ENCODE measurements at regions not wholly inside any gene's neighbourhood (a gene's known extent, or its start where the extent isn't known, plus 50 kb on each side); places are given as distances from the start of the nearest gene placed in this dataset.

- in situ Hi-C loops (cut with MboI; ENCODE audit: low sequenced_read_pairs) (no loop called here), intact Hi-C loops (cut with micrococcal nuclease) (no loop called here), dilution Hi-C loops (cut with HindIII; ENCODE audit: low sequenced_read_pairs, unreplicated experiment) (no loop called here)
- no peak overlapping the region for H3K56ac ChIP-seq (ENCODE audit: extremely low read depth, insufficient read depth, low read length)
- H3K23ac ChIP-seq (ENCODE audit: low read depth, low read length): no peak overlapping the region
- no peaks in the 10 kb centered on the region; the same call in 1 of the 2 replicates for H3K9me3 ChIP-seq (ENCODE audit: control insufficient read depth, insufficient read depth, low read length)
- H3K79me1 ChIP-seq (ENCODE audit: low read depth in 1 of 2, low read length in 2 of 2): no peaks in the 10 kb centered on the region
- no TSS peak for BruUV-seq (replicated peaks)
- no peak overlapping the region for H3K4ac ChIP-seq (ENCODE audit: low read depth, low read length)
- peak overlapping the region; percentile 44; the same call in 1 of the 2 replicates for H3K4me2 ChIP-seq (ENCODE audit: low read depth, low read length)
- no peak overlapping the region for H2BK15ac ChIP-seq (ENCODE audit: low read depth, low read length)
- no peak overlapping the region for H2BK120ac ChIP-seq (ENCODE audit: low read depth, low read length)
- H3K9ac ChIP-seq (ENCODE audit: low read depth, low read length): no peak overlapping the region
- no peak overlapping the region for H2AK9ac ChIP-seq (replicated peaks; ENCODE audit: low read depth, low read length, poor library complexity)
- POLR2A ChIA-PET (ENCODE audit: unreplicated experiment): no interaction called here
- H3K27ac ChIP-seq (ENCODE audit: insufficient read depth, low read length): no peak overlapping the region
- H3K27me3 ChIP-seq (ENCODE audit: control insufficient read depth, insufficient read depth, low read length): no peaks in the 10 kb centered on the region
- CTCF ChIA-PET: no interaction called here
- DNase-seq (peak; percentile 90), ATAC-seq (ENCODE audit: low read depth) (peak; percentile 49)
- no peak overlapping the region for H3K18ac ChIP-seq (ENCODE audit: low read depth, low read length)
- no peak overlapping the region for H4K5ac ChIP-seq (ENCODE audit: low read depth, low read length)
- TF ChIP-seq POLR2A (IDR thresholded peaks at IDR 0.05; ENCODE audit: low read depth, low read length) (no peak), USF2 (IDR thresholded peaks at IDR 0.05; ENCODE audit: low read depth, low read length) (no peak), ELK1 (IDR thresholded peaks at IDR 0.05; ENCODE audit: borderline replicate concordance, low read depth, low read length) (no peak), NFE2L2 (IDR thresholded peaks at IDR 0.05; ENCODE audit: low read depth, low read length) (no peak), CHD1 (IDR thresholded peaks at IDR 0.05; ENCODE audit: low read depth, low read length) (no peak), RCOR1 (IDR thresholded peaks at IDR 0.05; ENCODE audit: insufficient replicate concordance, low read length) (no peak), MXI1 (IDR thresholded peaks at IDR 0.05; ENCODE audit: borderline replicate concordance, low read depth, low read length) (no peak), RFX5 (IDR thresholded peaks at IDR 0.05; ENCODE audit: low read depth, low read length) (peak; percentile 56; the same call in 1 of the 2 replicates), MAZ (IDR thresholded peaks at IDR 0.05; ENCODE audit: borderline replicate concordance, low read depth, low read length) (no peak), RAD21 (IDR thresholded peaks at IDR 0.05; ENCODE audit: low read length) (0 out of 2 replicates have a peak, but pooled peaks have one; percentile 9), MAFK (IDR thresholded peaks at IDR 0.05; ENCODE audit: low read depth, low read length) (no peak), CTCF (conservative IDR thresholded peaks at IDR 0.05; ENCODE audit: low read depth, low read length) (no peak), BHLHE40 (IDR thresholded peaks at IDR 0.05; ENCODE audit: low read depth, low read length) (no peak), FOS (IDR thresholded peaks at IDR 0.05; ENCODE audit: low read depth, low read length) (peak; percentile 60), SMC3 (IDR thresholded peaks at IDR 0.05; ENCODE audit: low read depth, low read length) (no peak), CEBPB (IDR thresholded peaks at IDR 0.05; ENCODE audit: low read depth, low read length) (peak; percentile 91)
- H3K4me1 ChIP-seq (ENCODE audit: control insufficient read depth, insufficient read depth, low read length): peaks cover 10% of the 10 kb centered on the region
- no peaks in the 10 kb centered on the region for H3K36me3 ChIP-seq (ENCODE audit: control insufficient read depth, insufficient read depth, low read length)
- H2AFZ ChIP-seq (replicated peaks; ENCODE audit: low read length, poor library complexity): no peak overlapping the region
- peaks cover 6% of the 10 kb centered on the region for H3K9me1 ChIP-seq (ENCODE audit: insufficient read depth, low read length)
- H4K20me1 ChIP-seq (ENCODE audit: insufficient read depth, low read length): no peaks in the 10 kb centered on the region
- no CpG with 5 or more reads among the region's 3 CpGs for WGBS, 2 experiments (ENCODE audit: extremely low coverage in 2 of 2, insufficient read length in 1 of 2)
- H4K8ac ChIP-seq (ENCODE audit: low read depth in 2 of 2, low read length in 2 of 2): no peak overlapping the region
- H2BK5ac ChIP-seq (ENCODE audit: low read depth, low read length, poor library complexity, severe bottlenecking): no peak overlapping the region
- H4K91ac ChIP-seq (ENCODE audit: insufficient read depth, low read depth, low read length): no peak overlapping the region
- H2BK20ac ChIP-seq (ENCODE audit: low read depth, low read length): no peak overlapping the region
- H2AK5ac ChIP-seq (ENCODE audit: low read depth, low read length): no peak overlapping the region
- H3K4me3 ChIP-seq (ENCODE audit: insufficient read depth, low read depth, low read length): no peak overlapping the region
- H3K14ac ChIP-seq (replicated peaks; ENCODE audit: low read depth, low read length): no peak overlapping the region; the same call in 1 of the 2 replicates
Observed at GRCh38 chr10:3477683-3478082, 305.1 kb upstream of the PITRM1 start.
